ENCODE measurements at regions not wholly inside any gene's neighbourhood (a gene's known extent, or its start where the extent isn't known, plus 50 kb on each side); places are given as distances from the start of the nearest gene placed in this dataset.
A peak's percentile ranks its signal among the peaks of the same experiment; 100 is the strongest.

GRCh38 chr6:21382821-21383449 lies 210.6 kb upstream of the SOX4 start:
- DNase-seq: no peak

- DNase-seq: no peak
These were observed 210.0 kb upstream of the SOX4 start for GRCh38 chr6:21383450-21384085.

- DNase-seq: no peak
These were observed 209.3 kb upstream of the SOX4 start for GRCh38 chr6:21384216-21384615.

GRCh38 chr6:21386744-21387143 lies 206.8 kb upstream of the SOX4 start:
- DNase-seq: no peak

GRCh38 chr6:21390532-21391213 lies 202.9 kb upstream of the SOX4 start:
- DNase-seq: no peak

GRCh38 chr6:21392177-21392576 lies 201.4 kb upstream of the SOX4 start:
- DNase-seq: no peak

GRCh38 chr6:21393441-21394165 lies 199.9 kb upstream of the SOX4 start:
- DNase-seq: no peak

GRCh38 chr6:21395121-21395520 lies 198.4 kb upstream of the SOX4 start:
- no peak for DNase-seq

- DNase-seq: no peak
These were observed 197.2 kb upstream of the SOX4 start for GRCh38 chr6:21396313-21396712.

GRCh38 chr6:21398741-21399325 lies 194.7 kb upstream of the SOX4 start:
- DNase-seq: no peak

DNA sequence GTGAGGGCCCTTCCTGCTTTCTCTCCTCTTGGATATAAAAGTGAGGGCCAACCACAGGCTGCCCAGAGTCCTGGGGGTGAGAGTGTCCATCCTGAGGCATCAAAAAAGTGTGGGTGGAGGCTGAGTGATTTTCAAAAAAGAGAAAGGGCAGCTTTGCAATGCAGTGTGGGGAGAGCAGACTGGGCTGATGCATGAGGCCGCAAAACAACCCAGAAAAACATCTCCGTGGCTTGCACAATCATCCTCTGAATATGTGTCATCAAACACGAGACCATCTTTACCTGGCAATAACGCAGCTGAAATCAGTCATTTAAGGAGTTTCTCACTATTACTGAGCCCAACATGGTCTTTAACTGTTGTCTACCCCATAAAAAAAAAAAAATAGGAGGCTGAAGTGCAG lies 191.2 kb upstream of the SOX4 start:
- DNase-seq: peak in 1 of 3 donors; percentile 8

GRCh38 chr6:21404577-21404976 lies 189.0 kb upstream of the SOX4 start:
- DNase-seq: peak in 2 of 3 donors; percentile 25 to 30

DNA sequence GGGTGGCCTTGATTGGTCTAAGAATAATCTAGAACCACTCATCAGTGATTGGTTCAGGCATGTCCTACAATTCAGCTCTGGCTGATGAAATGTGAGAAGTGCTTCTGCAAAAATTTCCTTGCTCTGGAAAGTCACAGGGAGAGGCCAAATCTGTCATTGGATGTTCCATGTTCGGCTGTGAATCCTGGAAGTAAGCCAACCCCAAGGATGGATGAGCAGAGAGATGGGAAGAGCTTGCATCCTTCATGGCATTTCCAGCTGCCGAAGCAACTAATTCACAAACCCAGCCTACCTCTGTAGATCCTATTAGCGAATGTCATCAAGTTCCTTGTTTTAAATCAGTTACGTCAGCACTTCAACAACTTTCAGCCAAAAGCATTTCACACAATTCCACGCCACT lies 187.2 kb upstream of the SOX4 start:
- no peak for DNase-seq

GRCh38 chr6:21409231-21409630 lies 184.3 kb upstream of the SOX4 start:
- DNase-seq: no peak

DNA sequence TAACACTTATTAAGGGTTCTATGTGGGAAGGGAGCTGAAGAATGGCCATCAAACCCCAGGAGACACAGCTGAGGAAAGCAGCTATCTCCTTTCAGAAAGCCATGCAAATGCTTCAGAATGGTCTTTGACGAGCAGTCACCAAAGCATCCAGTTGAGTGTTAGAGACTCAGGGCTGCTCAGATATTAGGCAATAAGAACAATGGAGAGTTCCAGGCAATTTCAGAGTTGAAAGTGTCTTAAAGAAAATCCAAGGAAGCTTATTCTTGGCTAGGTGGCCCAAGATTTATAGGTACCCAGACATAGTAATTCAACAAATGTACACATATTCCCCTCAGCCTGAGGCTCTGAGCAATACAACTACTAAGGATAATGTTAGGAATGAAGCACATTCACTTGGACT lies 180.1 kb upstream of the SOX4 start:
- no peak for DNase-seq

- DNase-seq: no peak
These were observed 179.5 kb upstream of the SOX4 start for GRCh38 chr6:21414065-21414464.

DNA sequence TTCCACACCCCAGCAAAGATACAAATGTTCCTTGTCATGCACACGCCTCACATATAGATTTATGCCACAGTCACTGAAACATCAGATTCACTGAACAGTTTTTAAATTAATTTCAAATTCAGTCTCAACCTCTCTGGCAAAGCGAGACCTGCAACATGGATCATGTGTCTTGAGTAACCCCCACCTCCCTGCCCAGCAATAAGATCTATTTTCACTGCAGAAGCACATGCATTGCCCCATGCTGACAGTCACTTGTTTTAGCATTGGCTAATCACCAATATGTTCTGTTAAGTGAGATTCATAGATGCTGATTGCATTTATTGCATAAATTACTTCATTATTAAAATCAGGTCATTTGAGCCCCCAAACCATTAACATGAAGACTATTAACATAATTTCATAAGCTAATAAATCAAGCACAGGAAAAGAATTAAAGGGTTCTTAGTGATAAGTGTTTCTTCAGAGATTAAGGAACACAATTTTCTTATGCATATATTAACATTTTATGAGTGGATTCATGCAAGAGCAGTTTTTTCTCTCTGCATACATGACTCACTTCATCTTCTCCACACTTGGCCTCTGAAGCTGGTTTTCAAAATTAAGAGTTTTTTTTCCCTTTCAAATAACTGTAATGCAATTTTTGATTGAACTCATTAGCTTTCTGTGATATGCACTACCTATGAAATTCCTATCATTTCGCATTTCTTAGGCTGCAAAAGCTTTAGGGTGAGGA lies 173.2 kb upstream of the SOX4 start:
- no peak for DNase-seq

DNA sequence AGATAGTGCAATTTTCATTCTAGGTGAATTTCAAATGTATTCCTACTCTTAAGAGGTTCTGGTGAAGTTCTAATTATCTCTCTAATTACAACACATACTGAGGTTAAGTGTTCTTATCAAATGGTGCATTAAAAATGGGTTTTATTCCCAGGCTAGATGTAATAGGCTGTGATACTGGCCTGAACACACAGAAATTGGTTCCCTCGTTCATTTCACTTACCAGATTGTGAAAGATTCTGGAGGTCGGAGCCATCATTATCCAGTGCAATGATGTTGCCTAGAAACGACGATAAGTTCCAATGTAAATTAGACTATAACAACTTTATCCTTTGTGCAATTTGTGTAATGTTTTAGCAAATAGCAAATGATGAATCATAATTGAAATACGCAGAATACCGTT lies 172.6 kb upstream of the SOX4 start:
- DNase-seq: no peak

GRCh38 chr6:21423106-21423854 lies 170.3 kb upstream of the SOX4 start:
- DNase-seq: no peak

GRCh38 chr6:21426841-21427490 lies 166.6 kb upstream of the SOX4 start:
- DNase-seq: no peak

DNA sequence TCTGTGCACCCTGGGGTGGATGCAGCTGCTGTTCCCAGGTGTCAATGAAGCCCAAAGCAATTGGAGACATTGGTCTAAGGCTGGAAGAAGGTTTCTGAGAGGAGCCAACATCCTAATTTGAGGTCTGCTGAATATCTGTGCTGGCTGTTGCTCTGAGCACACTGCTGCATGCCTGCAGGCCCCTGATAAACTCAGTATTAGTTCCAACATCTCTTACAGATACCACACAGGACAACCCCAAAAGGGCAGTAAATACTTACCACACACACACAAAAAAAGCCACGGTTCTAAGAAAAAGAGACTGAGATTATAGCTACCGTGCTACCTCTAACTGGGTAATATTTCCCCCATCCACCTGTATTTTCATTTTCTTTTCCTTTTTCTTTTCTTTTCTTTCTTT lies 164.3 kb upstream of the SOX4 start:
- no peak for DNase-seq

Data from suppressor macrophage treated with lipopolysaccharide for 1 hour (primary cell).